ENCODE measurements at regions not wholly inside any gene's neighbourhood (a gene's known extent, or its start where the extent isn't known, plus 50 kb on each side); places are given as distances from the start of the nearest gene placed in this dataset.
"Not testable (repeated sequence)": the region's sequence is repeated elsewhere in the genome, so short reads cannot be mapped to it uniquely, and the experiment has no call there.

DNA sequence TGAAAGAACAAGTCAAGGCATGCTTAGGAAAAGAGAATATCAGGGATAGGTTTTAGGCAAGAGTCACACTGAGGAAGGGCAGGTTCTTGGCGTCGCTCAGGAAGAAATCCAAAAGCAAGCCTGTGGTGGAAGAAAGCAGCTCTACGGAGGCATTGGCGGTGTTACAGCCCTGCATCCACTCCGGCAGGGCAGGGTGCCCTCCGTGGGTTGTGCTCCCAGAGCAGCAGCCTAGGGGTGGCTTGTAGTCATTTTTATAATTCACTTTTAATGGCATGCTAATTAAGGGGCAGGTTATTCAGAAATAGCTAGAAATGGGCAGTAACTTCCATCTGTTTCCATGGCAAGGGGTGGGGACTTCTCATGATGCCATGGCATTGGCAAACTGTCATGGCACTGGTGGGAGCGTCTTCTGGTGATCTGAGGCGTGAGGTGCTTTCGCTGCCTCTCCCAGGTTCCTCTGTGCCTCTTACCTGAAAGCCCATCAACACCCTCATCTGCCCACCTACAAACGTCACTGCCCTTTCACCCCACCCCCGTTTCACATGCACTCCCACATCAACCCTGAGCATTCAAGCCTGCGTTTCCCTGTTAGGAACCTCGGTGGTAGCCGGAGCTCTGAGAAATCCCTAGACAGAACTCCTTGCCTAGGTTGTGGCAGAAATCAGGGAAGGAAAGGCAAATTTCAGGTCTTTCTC lies 1763.8 kb upstream of the TPTE start:
- DNase-seq (ENCODE audit: low spot score); in situ Hi-C loops (cut with MboI; ENCODE audit: low sequenced_read_pairs, unreplicated experiment): not testable (repeated sequence)

DNA sequence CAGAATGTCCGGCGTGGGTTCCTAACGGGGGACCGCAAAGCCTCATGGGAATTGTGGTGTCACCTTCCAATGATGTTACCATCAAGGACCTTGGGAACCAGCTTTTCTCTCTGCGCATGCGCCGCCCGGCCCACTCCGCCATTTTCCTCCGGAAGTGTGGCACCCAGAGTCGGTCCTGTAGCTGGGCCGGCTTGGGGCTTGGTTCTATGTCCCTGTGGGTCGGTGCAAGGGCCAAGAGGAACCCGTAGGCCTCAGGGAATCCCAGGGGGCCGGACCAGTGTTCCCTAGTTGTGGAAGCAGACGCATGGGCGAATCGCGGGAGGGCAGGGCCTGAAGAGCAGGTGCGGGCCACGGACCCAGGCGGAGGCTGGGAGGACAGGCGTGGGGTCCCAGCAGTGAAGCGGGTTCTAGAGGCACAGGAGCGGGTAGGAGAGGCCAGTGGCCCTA lies 1762.4 kb upstream of the TPTE start:
- DNase-seq (ENCODE audit: low spot score), result peak; percentile 14
- in situ Hi-C loops (cut with MboI; ENCODE audit: low sequenced_read_pairs, unreplicated experiment), result not testable (repeated sequence)

DNA sequence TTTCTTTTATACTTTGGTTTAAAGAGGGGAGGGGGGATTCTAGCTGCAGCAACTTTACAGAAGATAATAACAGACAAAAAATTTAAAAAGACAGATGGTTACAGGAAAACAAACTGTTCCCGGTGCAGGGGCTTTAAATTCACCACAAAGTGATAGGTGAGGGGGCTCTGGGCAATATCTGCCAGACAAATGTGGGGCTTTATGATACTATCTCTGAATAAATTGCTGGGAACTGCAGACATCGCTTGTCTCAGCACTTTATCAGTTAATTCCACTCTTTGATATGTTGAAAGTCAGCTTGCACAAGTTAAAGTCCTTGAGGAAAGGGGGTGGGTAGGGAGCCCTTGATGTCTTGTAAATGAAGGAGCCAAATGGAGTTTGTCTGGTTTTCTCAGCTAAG lies 1759.1 kb upstream of the TPTE start:
- DNase-seq (ENCODE audit: low spot score); in situ Hi-C loops (cut with MboI; ENCODE audit: low sequenced_read_pairs, unreplicated experiment): not testable (repeated sequence)

DNA sequence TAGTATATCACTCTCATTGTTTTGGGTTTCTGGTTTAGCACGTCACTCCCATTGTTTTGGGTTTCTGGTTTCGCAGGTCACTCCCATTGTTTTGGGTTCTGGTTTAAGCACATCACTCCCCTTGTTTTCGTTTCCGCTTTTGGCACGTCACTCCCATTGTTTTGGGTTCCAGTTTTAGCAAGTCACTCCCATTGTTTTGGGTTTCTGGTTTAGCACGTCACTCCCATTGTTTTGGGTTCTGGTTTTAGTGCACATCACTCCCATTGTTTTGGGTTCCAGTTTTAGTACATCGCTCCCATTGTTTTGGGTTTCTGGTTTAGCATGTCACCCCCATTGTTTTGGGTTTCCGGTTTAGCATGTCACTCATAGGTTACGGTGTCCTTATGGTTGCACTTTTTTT lies 1757.0 kb upstream of the TPTE start:
- in situ Hi-C loops (cut with MboI; ENCODE audit: low sequenced_read_pairs, unreplicated experiment); DNase-seq (ENCODE audit: low spot score): not testable (repeated sequence)

DNA sequence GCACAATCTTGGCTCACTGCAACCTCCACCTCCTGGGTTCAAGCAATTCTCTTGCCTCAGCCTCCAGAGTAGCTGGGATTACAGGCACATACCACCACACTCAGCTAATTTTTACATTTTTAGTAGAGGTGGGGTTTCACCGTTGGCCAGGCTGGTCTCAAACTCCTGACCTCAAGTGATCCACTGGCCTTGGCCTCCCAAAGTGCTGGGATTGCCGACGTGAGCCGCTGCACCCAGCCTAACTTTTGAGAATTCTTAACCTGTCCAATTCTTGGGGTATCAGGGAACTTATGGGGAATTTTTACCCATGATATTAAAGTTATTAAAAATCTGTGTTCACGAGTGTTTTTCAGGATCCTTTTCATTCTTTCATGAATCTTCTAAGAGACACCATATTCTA lies 1755.2 kb upstream of the TPTE start:
- DNase-seq (ENCODE audit: low spot score); in situ Hi-C loops (cut with MboI; ENCODE audit: low sequenced_read_pairs, unreplicated experiment): not testable (repeated sequence)

DNA sequence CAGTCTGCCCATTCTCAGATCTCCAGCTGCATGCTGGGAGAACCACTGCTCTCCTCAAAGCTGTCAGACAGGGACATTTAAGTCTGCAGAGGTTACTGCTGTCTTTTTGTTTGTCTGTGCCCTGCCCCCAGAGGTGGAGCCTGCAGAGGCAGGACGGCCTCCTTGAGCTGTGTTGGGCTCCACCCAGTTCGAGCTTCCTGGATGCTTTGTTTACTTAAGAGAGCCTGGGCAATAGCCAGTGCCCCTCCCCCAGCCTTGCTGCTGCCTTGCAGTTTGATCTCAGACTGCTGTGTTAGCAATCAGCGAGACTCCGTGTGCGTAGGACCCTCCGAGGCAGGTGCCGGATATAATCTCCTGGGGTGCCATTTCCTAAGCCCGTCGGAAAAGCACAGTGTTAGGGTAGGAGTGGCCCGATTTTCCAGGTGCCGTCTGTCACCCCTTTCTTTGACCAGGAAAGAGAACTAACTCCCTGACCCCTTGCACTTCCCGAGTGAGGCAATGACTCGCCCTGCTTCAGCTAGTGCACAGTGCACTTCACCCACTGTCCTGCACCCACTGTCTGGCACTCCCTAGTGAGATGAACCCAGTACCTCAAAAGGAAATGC lies 1748.4 kb upstream of the TPTE start:
- in situ Hi-C loops (cut with MboI; ENCODE audit: low sequenced_read_pairs, unreplicated experiment); DNase-seq (ENCODE audit: low spot score): not testable (repeated sequence)

DNA sequence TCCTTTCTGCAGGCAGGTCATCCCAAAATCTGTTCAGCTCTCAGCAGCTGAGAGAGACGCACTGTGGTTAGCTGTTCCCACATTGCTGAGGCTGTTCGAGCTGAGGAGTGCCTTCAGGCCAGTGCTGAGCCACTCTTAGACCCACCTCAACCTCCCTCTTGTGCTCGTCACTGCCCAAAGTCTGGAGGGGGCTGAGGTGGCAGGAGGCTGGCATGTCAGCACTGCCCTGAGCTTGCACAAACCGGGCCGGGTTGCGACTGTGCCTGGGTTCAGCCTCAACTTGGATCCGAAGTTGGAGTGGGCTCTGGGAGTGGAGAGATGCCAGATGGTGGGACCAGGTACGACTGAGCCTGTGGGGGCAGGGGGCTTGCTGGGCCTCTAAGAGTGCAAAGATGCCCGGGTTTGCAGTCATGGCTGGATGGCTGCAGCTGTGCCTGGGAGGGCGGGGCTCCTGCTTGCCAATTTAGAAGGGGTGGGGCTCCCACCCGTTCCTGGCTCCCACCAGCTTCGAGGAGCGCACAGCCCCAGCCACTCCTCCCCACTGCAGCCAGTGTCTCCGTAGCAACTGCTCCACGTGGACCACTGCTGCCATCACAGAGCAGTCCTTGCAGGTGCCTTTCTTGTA lies 1745.7 kb upstream of the TPTE start:
- DNase-seq (ENCODE audit: low spot score); in situ Hi-C loops (cut with MboI; ENCODE audit: low sequenced_read_pairs, unreplicated experiment): not testable (repeated sequence)

DNA sequence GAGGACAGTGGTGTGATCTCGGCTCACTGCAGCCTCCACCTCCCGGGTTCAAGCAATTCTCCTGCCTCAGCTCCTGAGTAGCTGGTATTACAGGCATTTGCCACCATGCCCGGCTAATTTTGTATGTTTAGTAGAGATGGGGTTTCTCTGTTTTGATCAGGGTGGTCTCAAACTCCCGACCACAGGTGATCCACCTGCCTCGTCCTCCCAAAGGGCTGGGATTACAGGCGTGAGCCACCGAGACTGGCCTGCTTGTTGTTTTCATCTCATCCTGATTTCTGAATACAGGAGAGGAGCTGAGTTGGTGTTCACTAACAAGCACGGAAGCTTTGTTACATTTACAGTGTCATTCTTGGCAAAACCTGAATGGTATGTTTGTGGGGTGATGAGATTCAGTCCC lies 1744.1 kb upstream of the TPTE start:
- in situ Hi-C loops (cut with MboI; ENCODE audit: low sequenced_read_pairs, unreplicated experiment); DNase-seq (ENCODE audit: low spot score): not testable (repeated sequence)

DNA sequence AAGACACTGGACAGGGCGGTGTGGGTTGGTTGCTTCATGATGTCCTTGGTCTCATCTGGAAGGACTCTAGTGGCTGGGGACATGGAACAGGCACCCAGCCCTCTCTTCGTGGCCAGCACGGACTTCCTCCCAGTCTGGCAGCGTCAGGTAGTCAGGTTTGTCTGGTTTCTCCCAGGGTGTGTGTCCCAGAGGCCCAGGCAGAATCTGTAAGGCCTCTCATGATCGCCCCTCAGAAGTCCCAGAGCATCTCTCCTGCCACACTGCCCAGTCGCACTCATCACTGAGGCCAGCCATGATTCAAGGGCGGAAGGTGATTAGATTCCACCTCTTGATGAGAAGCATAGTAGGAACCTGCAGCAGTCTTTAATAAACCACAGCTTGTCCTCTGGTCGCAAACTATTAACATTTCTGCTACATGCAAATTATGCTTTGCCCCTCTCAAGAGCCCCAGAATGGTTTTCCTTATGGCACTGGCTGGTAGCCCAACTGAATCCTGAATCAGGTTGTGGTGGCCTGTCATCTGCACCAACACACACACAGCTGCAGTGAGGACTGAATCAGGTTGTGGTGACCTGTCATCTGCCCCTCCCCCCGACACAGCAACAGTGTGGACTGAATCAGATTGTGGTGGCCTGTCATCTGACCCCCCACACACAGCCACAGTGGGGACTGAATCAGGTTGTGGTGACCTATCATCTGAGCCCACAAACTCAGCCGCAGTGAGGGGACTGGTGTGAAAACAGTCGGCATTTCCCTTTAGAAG lies 1742.9 kb upstream of the TPTE start:
- in situ Hi-C loops (cut with MboI; ENCODE audit: low sequenced_read_pairs, unreplicated experiment); DNase-seq (ENCODE audit: low spot score): not testable (repeated sequence)

DNA sequence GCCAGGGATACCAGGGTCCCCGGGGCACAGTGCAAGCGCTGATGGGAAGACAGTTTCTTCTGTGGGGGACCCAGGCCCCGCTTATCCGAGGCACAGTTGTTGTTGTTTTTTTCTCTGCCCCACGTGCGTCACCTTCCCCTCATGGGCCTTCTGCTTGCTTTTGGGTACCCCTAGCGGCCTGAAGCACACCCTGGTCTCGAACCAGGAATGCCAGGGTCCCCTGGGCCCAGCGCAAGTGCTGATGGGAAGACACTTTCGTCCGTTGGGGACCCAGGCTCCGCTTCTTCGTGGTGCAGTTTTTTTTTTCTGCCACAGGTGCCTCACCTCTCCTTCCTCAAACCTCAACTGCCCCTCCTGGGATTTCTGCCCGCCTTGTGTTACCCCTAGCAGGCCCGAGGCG lies 1708.5 kb upstream of the TPTE start:
- in situ Hi-C loops (cut with MboI; ENCODE audit: low sequenced_read_pairs, unreplicated experiment); DNase-seq (ENCODE audit: low spot score): not testable (repeated sequence)

DNA sequence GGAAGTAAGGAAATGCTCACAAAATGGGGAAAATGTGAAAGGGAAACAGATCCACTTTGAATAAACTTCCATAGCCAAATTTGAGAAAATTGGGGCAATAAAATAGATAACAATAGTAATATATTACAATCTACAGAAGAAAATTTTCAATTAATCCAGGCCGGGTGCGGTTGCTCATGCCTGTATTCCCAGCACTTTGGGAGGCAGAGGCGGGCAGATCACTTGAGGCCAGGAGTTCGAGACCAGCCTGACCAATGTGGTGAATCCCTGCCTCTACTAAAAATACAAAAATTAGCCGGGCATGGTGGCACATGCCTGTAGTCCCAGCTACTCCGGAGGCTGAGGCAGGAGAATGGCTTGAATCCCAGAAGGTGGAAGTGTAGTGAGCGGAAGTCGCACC lies 1687.1 kb upstream of the TPTE start:
- in situ Hi-C loops (cut with MboI; ENCODE audit: low sequenced_read_pairs, unreplicated experiment); DNase-seq (ENCODE audit: low spot score): not testable (repeated sequence)

Measured in GM13976 (cell line).